GM10266 (cell line): ENCODE measurements at regions not wholly inside any gene's neighbourhood (a gene's known extent, or its start where the extent isn't known, plus 50 kb on each side); places are given as distances from the start of the nearest gene placed in this dataset.

Experiments
- DNase-seq: peaks from one replicate; pipeline ENCODE4 v3.0.0; 2012; ENCODE audit errors: extremely low spot score
- TF ChIP-seq, protein P1 (sequence below): IDR thresholded peaks from 2 replicates; pipeline ENCODE4 v1.5.1; 2012; ENCODE audit warnings: mild to moderate bottlenecking, low read depth; ENCODE audit not compliant: control insufficient read depth, insufficient read depth; ENCODE audit errors: missing control alignments

DNA sequence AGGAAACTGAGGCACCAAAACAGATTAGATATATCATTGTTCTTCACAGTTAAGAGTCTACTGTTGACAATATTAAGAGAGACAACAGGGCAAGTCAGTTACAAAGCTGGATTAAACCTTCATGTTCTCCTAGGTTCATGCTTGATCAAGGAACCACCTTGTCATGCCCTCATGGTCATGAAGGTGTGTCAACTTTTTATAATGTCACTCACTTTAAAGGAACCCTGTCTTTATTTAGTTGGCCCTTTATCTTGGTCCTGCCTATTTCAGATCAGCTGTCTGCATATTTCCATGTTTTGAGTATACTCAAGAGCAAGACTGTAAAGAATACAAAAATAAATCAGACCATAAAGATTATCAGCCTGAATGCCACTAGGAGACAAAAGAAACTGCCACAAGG is 140.2 kb upstream of the FAM241A start:
- DNase-seq: no peak
- TF ChIP-seq, protein P1, sequence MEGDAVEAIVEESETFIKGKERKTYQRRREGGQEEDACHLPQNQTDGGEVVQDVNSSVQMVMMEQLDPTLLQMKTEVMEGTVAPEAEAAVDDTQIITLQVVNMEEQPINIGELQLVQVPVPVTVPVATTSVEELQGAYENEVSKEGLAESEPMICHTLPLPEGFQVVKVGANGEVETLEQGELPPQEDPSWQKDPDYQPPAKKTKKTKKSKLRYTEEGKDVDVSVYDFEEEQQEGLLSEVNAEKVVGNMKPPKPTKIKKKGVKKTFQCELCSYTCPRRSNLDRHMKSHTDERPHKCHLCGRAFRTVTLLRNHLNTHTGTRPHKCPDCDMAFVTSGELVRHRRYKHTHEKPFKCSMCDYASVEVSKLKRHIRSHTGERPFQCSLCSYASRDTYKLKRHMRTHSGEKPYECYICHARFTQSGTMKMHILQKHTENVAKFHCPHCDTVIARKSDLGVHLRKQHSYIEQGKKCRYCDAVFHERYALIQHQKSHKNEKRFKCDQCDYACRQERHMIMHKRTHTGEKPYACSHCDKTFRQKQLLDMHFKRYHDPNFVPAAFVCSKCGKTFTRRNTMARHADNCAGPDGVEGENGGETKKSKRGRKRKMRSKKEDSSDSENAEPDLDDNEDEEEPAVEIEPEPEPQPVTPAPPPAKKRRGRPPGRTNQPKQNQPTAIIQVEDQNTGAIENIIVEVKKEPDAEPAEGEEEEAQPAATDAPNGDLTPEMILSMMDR: no peak

GRCh38 chr4:112007391-112007790 is 137.9 kb upstream of the FAM241A start:
- DNase-seq: no peak
- TF ChIP-seq, protein P1: no peak

DNA sequence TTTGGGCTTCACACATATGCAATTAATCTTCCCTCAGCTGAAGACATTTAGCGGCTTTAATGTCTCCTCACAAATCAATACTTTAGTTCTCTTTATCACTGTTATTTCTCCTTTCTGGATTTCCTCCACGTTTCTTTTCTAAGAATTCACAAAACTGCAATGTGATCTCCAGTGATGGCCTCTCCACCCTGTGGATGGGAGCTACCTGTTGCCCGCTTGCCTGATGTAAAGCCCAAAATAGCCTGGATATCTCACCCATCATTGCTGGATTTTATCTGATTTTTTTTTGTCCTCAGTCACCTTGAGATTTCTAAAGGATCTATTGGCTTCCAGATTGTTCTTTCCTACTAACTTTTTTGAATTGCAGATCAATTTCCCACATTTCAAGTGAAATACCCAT is 129.3 kb upstream of the FAM241A start:
- TF ChIP-seq, protein P1: no peak
- no peak for DNase-seq

DNA sequence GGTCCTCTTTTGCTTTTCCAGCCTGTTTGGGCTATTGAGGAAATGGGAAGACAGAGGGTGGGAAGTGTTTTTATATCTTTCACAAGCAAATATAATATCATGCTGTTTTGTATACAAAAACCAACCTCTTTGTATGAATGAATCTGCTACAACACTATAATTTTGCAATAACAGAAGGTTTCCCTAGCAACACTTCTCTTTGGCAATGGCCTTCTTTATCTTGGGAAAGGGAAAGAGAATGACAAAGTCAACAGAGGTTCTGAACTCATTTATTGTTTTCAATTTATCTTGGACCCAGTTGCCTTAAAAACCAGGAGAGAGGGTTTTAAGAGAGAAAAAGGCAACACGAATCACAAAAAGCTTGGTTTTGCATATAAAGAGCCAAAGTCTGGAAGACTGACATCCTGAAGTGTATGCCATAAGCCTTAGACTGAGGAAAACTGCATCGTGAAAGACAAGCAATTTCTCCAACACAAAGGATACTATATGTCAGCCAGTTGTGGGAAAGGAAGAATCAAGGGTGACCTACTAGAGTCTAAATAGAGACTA is 121.8 kb upstream of the FAM241A start:
- DNase-seq: no peak
- TF ChIP-seq, protein P1: no peak

DNA sequence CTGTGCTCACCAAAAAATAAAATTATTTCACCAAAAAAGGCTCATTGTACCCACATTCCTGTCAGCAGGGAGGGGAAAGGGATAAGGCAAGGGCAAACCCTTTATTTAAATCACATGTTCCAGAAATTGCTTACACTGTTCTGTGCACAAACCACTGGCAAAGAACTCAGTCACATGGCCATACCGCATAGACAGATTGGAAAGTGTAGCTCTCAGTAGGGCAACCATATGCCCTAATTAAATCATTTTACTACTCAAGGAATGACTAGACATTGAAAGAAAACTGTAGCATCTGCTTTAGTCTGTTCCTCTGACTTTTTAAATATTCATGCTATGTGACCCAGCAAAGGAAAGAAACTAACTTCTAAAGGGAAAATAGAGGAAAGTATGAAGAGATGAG is 119.2 kb upstream of the FAM241A start:
- TF ChIP-seq, protein P1: no peak
- no peak for DNase-seq

GRCh38 chr4:112029771-112030171 is 115.5 kb upstream of the FAM241A start:
- no peak for DNase-seq
- TF ChIP-seq, protein P1: no peak

- TF ChIP-seq, protein P1: peak; percentile 70
- peak; percentile 16 for DNase-seq
Measured at GRCh38 chr4:112031712-112032328, 113.4 kb upstream of the FAM241A start.
